Prostate gland (tissue), 1 donor: ENCODE measurements at regions not wholly inside any gene's neighbourhood (a gene's known extent, or its start where the extent isn't known, plus 50 kb on each side); places are given as distances from the start of the nearest gene placed in this dataset.

ENCODE experiments used
- POLR2A ChIP-seq: fragments of 450-650 bp; IDR thresholded peaks from one replicate; pipeline ENCODE4 v1.6.1; 2016; ENCODE audit warnings: antibody characterized with exemption, mild to moderate bottlenecking
- POLR2AphosphoS5 ChIP-seq: sonication (generic); formaldehyde crosslinking; IDR thresholded peaks from one replicate; pipeline ENCODE4 v1.6.1; 2017; ENCODE audit warnings: antibody characterized with exemption

GRCh38 chr3:168998792-168999191 lies 664.7 kb downstream of the MECOM start:
- TF ChIP-seq POLR2AphosphoS5: no peak
- TF ChIP-seq POLR2A: no peak
